Caco-2 (cell line): ENCODE measurements at regions not wholly inside any gene's neighbourhood (a gene's known extent, or its start where the extent isn't known, plus 50 kb on each side); places are given as distances from the start of the nearest gene placed in this dataset.

Source experiments
- BruUV-seq: library from RNA; stranded (reverse); fragments of 400-500 nt; replicated peaks from 2 replicates; lab custom pipeline; 2021; lab: Mats Ljungman, UMichigan
- CTCF ChIA-PET: fragments of 300-600 bp; sonication (Branson Sonifier 250); formaldehyde crosslinking; loops from one replicate; lab custom pipeline; 2022; ENCODE audit warnings: antibody characterized with exemption; lab: Charles Lee
- POLR2A ChIA-PET: fragments of 300-600 bp; sonication (Branson Sonifier 250); formaldehyde crosslinking; loops from one replicate; lab custom pipeline; 2022; ENCODE audit warnings: antibody characterized with exemption; lab: Charles Lee
- DNase-seq, 2 experiments: peaks; one replicate each; pipeline versions ENCODE4 v3.0.0 to v3.0.0-alpha.2; 2020 to 2022
- H3K27me3 ChIP-seq: replicated peaks from 2 replicates; pipeline ENCODE4 v1.6.0; 2011; ENCODE audit warnings: low read length; ENCODE audit not compliant: control insufficient read depth, insufficient read depth
- H3K36me3 ChIP-seq: 2 replicates; pipeline ENCODE4 v1.5.1; 2011; ENCODE audit warnings: low read length; ENCODE audit not compliant: control insufficient read depth, insufficient read depth
- H3K4me1 ChIP-seq: fragments of 250-450 bp; sonication (Bioruptor Pico); 2 replicates; pipeline ENCODE4 v1.5.1; 2020; ENCODE audit warnings: mild to moderate bottlenecking
- H3K4me3 ChIP-seq: 2 replicates; pipeline ENCODE4 v1.5.1; 2011; ENCODE audit warnings: low read depth, mild to moderate bottlenecking, control low read depth, low read length
- H3K9me3 ChIP-seq: fragments of 250-450 bp; sonication (Bioruptor Pico); 2 replicates; pipeline ENCODE4 v1.5.1; 2020; ENCODE audit warnings: mild to moderate bottlenecking, moderate library complexity
- H3K27ac Mint-ChIP-seq: one replicate; pipeline ENCODE4 v1.8.0; 2022; ENCODE audit warnings: mixed read lengths; ENCODE audit not compliant: unreplicated experiment
- H3K27me3 Mint-ChIP-seq: one replicate; pipeline ENCODE4 v1.8.0; 2022; ENCODE audit warnings: mixed read lengths; ENCODE audit not compliant: insufficient read depth, unreplicated experiment
- H3K36me3 Mint-ChIP-seq: one replicate; pipeline ENCODE4 v1.8.0; 2022; ENCODE audit warnings: mild to moderate bottlenecking, mixed read lengths; ENCODE audit not compliant: insufficient read depth, unreplicated experiment
- H3K4me1 Mint-ChIP-seq: one replicate; pipeline ENCODE4 v1.8.0; 2022; ENCODE audit warnings: low read depth, mixed read lengths; ENCODE audit not compliant: unreplicated experiment
- H3K4me3 Mint-ChIP-seq: one replicate; pipeline ENCODE4 v1.8.0; 2022; ENCODE audit warnings: mild to moderate bottlenecking, moderate library complexity, mixed read lengths; ENCODE audit not compliant: unreplicated experiment
- H3K9me3 Mint-ChIP-seq: one replicate; pipeline ENCODE4 v1.8.0; 2022; ENCODE audit warnings: mixed read lengths; ENCODE audit not compliant: unreplicated experiment
- CTCF ChIP-seq, 2 experiments: fragments of 200-600 bp in 1 of 2; IDR thresholded peaks; 1 replicate in 1 of 2; 2 replicates in 1 of 2; pipeline versions ENCODE4 v1.5.1 to v1.8.0; 2011 to 2022; ENCODE audit warnings: antibody characterized with exemption in 1 of 2, control low read depth in 1 of 2, inconsistent platforms in 1 of 2, low read depth in 1 of 2, low read length in 1 of 2, mild to moderate bottlenecking in 1 of 2, moderate library complexity in 1 of 2; ENCODE audit not compliant: insufficient read depth in 1 of 2, severe bottlenecking in 1 of 2, unreplicated experiment in 1 of 2
- intact Hi-C: fragments of 100-400 bp; cut with micrococcal nuclease; formaldehyde crosslinking; loops from one replicate; pipeline ENCODE4 v1.10.0; 2022; ENCODE audit not compliant: unreplicated experiment

- ChIA-PET POLR2A (no interaction called here), CTCF (no interaction called here)
- Histone ChIP-seq H3K9me3 (no peaks in the 10 kb centered on the region), H3K27me3 (no peaks in the 10 kb centered on the region), H3K4me1 (no peaks in the 10 kb centered on the region), H3K4me3 (no peak overlapping the region), H3K36me3 (no peaks in the 10 kb centered on the region)
- no TSS peak for BruUV-seq
- Mint-ChIP-seq H3K9me3 (peaks cover 24% of the 10 kb centered on the region), H3K4me3 (no peak overlapping the region), H3K27me3 (no peaks in the 10 kb centered on the region), H3K27ac (no peak overlapping the region), H3K36me3 (no peaks in the 10 kb centered on the region), H3K4me1 (no peaks in the 10 kb centered on the region)
- no peak for DNase-seq
- intact Hi-C loops: no loop called here
- no peak for TF ChIP-seq CTCF (IDR thresholded peaks at IDR 0.05; ENCODE audit: insufficient read depth in 1 of 2, low read depth in 1 of 2, low read length in 1 of 2, severe bottlenecking in 1 of 2, unreplicated experiment in 1 of 2)
These were observed 820.2 kb downstream of the TRIML1 start for GRCh38 chr4:188959424-188959823.

- Histone ChIP-seq H3K36me3 (no peaks in the 10 kb centered on the region), H3K27me3 (no peaks in the 10 kb centered on the region), H3K9me3 (no peaks in the 10 kb centered on the region), H3K4me1 (no peaks in the 10 kb centered on the region), H3K4me3 (no peak overlapping the region)
- Mint-ChIP-seq H3K4me1 (no peaks in the 10 kb centered on the region), H3K27me3 (no peaks in the 10 kb centered on the region), H3K9me3 (peaks cover 33% of the 10 kb centered on the region), H3K4me3 (no peak overlapping the region), H3K36me3 (no peaks in the 10 kb centered on the region), H3K27ac (no peak overlapping the region)
- intact Hi-C loops: no loop called here
- ChIA-PET POLR2A (no interaction called here), CTCF (no interaction called here)
- DNase-seq: no peak
- BruUV-seq: no TSS peak
- TF ChIP-seq CTCF (IDR thresholded peaks at IDR 0.05; ENCODE audit: insufficient read depth in 1 of 2, low read depth in 1 of 2, low read length in 1 of 2, severe bottlenecking in 1 of 2, unreplicated experiment in 1 of 2): no peak
These were observed 821.3 kb downstream of the TRIML1 start for GRCh38 chr4:188960411-188961093.

- no peak for TF ChIP-seq CTCF (IDR thresholded peaks at IDR 0.05; ENCODE audit: insufficient read depth in 1 of 2, low read depth in 1 of 2, low read length in 1 of 2, severe bottlenecking in 1 of 2, unreplicated experiment in 1 of 2)
- no peaks in the 10 kb centered on the region for H3K4me1 Mint-ChIP-seq
- no peak overlapping the region for H3K27ac Mint-ChIP-seq
- POLR2A ChIA-PET: no interaction called here
- no peaks in the 10 kb centered on the region for H3K36me3 Mint-ChIP-seq
- CTCF ChIA-PET: no interaction called here
- peaks cover 9% of the 10 kb centered on the region for H3K9me3 Mint-ChIP-seq
- no peak overlapping the region for H3K4me3 Mint-ChIP-seq
- no peaks in the 10 kb centered on the region for H3K27me3 Mint-ChIP-seq
- no peaks in the 10 kb centered on the region for H3K9me3 ChIP-seq
- H3K4me3 ChIP-seq: no peak overlapping the region
- H3K36me3 ChIP-seq: no peaks in the 10 kb centered on the region
- no TSS peak for BruUV-seq
- no peaks in the 10 kb centered on the region for H3K27me3 ChIP-seq
- no peaks in the 10 kb centered on the region for H3K4me1 ChIP-seq
- intact Hi-C loops: no loop called here
- no peak for DNase-seq
These were observed 831.9 kb downstream of the TRIML1 start for GRCh38 chr4:188971125-188971524.
